ENCODE measurements at regions not wholly inside any gene's neighbourhood (a gene's known extent, or its start where the extent isn't known, plus 50 kb on each side); places are given as distances from the start of the nearest gene placed in this dataset.
"Not testable (repeated sequence)": the region's sequence is repeated elsewhere in the genome, so short reads cannot be mapped to it uniquely, and the experiment has no call there.

DNA sequence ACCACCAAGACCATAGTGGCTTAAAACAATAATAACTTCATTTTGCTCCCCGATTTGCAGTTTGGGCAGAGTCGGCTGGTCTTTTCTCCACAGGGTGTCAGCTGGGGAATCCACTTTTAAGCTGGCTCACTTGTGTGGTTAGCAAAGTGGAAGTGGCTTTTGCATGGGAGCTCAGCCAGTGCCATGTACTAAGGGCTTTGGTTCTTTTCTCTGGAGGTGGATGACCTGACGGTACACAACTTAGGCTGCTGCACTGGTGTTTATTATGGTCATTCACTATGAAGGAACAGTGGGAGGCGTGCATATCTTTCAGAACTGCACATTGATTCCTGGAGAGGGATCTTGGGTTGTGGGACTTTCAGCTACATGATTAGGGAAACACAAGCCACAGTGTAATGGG, 141.0 kb downstream of the OR2B2 start:
- no peak for DNase-seq

DNA sequence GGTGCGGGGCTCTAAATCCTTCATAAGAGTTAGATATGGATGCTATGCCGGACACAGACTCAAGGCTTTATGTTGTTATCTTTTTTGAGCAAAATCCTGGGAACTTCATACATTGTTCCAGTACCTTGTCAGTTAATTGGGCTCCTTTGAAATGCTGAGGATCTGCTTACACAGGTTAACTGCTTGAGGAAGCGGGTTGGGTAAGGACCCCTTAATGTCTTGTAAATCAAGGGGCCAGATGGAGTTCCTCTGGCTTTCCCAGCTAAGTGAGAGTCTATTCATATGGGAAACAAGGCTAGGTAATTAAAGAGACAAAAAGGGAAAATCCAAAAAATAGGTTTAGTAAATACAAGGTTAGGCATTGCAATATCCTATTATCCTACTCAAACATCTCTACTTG, 141.5 kb downstream of the OR2B2 start:
- no peak for DNase-seq

DNA sequence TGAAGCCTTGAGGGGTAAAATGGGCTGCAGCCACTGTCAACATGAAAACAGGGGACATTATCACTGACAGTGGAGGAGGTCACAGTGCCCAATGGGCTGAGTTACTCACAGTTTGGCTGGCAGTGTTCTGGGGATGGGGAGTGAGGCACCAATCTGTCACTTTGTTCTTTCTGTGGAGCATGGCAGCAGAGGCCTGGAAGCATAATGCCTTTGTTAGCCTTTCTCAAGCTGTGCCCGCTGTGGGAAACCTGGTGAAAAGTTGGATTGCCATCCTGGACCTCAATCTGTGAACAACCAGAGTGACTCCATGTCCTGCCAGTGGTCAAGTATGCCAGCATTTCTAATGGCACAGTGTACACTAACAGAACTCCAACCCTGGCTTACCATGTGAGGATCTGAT, 143.6 kb downstream of the OR2B2 start:
- no peak for DNase-seq

GRCh38 chr6:27767851-27768250, 144.3 kb downstream of the OR2B2 start:
- DNase-seq, result no peak

DNA sequence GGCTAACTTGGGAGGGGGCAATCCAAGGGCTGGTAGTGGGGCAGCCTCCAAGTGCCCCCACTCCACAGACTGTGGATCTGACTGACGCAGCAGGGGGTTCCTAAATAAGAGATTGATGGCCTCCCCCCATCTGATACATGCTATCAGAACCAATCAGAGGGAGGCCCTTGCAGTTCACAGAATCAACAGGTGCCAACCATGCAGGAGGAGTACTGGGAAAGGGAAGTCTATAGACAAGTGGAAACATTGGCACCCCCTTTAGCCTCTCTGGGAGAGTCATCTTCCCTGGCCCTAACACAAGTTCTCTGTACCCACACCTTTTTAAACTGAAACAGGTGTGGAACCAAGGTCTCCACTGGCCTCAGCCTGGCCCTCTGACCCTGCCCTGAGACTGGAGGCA, 145.8 kb downstream of the OR2B2 start:
- DNase-seq, result no peak

GRCh38 chr6:27765028-27765590, 147.1 kb downstream of the OR2B2 start:
- DNase-seq, result no peak

DNA sequence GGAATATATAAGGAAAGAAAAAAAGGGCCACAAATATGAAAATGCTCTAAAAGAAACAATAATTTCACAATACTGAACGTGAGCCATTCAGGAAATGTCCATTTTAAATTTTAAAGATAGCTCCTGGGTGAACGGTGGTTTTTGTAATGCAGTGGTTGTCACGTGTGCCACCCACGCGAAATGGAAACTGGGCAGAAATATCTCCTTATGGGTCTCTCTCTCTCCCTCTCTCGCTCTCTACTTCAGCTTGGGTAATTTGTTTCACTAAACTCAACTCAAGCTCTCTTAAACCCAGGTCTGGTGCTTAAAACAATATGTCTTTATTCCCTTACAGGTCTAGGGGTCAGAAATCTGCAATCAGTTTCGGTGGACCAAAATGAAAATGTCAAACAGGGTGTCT, 150.8 kb downstream of the OR2B2 start:
- DNase-seq, result no peak

- no peak for DNase-seq
Observed at GRCh38 chr6:27760464-27760863, 151.7 kb downstream of the OR2B2 start.

- no peak for DNase-seq
Observed at GRCh38 chr6:27759930-27760329, 152.3 kb downstream of the OR2B2 start.

GRCh38 chr6:27758491-27758890, 153.7 kb downstream of the OR2B2 start:
- no peak for DNase-seq

DNA sequence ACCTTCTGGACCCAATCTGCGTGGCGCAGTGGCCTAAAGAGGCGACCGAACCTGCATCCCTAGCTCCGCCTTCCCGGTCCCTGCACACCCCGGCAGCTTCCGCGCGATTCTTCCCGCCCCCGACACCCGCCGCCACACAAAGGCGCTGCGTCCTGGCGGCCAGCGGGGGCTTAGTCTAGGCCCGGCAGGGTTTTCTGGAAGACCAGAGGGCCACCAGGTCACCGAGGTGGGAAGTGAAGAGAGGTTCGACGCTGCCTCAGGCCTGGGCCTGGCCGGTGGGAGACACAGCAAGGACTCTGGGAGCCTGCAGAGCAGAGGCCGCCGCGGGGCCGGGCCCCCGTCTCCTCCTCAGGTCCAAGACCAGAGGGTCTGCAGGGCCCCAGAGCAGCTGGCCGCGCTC, 154.9 kb downstream of the OR2B2 start:
- DNase-seq, result no peak

DNA sequence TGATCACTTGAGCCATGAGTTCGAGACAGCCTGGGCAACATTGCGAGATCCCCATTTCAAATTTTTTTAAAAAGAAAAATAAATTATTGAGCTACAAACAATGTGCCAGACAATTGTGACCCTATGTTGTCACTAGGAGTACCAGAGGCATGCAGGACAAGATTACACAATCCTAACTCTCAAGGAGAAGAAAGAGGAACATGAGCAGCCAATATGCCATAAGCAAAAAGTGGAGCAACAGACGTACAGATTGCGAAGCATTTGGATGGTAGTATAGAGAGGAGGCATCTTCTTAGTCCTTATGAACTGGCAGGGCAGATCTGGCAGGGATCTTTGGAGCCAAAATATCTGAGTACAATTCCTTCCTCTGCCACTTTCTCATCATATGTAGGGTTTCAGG, 156.4 kb downstream of the OR2B2 start:
- DNase-seq, result no peak

- DNase-seq, result no peak
Observed at GRCh38 chr6:27754408-27754782, 157.8 kb downstream of the OR2B2 start.

- peak; percentile 89 for DNase-seq
Observed at GRCh38 chr6:27753668-27754407, 158.4 kb downstream of the OR2B2 start.

DNA sequence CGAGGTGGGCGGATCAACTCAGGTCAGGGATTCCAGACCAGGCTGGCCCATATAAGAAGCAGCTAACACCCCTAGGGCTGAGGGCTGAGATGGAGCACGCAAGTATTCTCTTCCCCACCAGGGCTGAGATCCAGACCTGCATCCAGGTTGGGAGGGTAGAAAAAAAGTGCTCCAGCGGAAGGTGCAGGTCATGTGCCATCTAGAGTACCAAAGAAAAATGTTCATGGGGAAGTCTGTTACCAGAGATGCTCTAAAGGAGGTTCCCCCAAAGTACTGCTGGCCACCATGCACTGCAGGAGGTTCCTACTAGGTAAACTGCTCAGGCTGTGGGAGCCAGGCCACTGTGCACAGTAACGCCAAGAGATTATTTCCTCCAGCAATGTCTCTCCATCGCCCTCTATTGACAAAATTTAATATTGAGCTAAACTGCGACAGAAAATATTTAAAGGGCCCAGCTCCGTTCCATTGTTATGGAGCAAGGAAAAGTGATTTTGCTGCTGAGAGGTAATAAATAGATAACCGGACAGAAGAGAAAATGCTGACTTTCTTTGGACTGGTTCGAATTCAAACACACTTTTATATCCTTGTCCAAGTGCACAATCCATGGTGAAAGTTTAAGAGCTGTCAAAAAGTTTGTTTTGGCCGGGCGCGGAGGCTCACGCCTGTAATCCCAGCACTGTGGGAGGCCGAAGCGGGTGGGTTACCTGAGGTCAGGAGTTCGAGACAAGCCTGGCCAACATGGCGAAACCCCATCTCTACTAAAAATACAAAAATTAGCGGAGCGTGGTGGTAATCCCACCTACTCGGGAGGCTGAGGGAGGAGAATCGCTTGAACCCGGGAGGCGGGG, 159.9 kb downstream of the OR2B2 start:
- peak; percentile 75 for DNase-seq

DNA sequence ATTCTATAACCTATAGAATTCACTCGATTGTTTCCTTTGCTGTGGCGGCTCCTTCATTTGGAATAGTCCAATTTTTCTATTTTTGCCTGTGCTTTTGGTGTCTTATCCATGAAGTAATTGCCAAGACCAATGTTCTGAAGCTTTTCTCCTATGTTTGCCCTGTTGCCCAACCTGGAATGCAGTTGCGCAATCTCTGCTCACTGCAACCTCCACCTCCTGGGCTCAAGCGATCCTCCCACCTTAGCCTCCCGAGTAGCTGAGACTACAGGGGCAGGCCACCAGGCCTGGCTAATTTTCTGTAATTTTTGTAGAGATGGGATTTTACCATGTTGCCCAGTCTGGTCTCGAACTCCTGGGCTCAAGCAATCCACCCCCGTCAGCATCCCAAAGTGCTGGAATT, 163.5 kb downstream of the OR2B2 start:
- no peak for DNase-seq

DNA sequence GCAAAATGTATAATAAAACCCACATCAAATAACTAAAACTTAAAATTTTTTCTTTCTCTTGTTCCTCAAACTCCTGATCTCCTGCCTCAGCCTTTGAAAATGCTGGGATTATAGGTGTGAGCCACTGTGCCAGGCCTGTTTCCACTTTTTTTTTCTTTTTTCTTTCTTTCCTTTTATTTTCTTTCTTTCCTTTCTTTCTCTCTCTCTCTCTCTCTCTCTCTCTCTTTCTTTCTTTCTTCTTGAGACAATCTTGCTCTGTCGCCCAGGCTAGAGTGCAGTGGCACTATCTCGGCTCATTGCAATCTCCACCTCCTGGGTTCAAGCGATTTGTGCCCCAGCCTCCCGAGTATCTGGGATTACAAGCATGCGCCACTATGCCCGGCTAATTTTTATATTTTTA, 164.6 kb downstream of the OR2B2 start:
- DNase-seq, result no peak

DNA sequence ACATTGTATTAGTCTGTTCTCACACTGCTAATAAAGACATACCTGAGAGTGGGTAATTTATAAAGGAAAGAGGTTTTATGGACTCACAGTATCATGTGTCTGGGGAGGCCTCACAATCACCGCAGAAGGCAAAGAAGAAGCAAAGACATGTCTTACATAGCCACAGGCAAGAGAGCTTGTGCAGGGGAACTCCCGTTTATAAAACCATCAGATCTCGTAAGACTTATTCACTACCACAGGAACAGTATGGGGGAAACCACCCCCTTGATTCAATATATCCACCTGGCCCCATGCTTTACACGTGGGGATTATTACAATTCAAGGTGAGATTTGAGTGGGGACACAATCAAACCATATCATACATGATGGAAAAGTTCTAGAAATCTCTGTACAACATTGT, 165.3 kb downstream of the OR2B2 start:
- DNase-seq, result not testable (repeated sequence)

GRCh38 chr6:27743787-27744186, 168.4 kb downstream of the OR2B2 start:
- DNase-seq, result no peak

GRCh38 chr6:27742833-27743573, 169.2 kb downstream of the OR2B2 start:
- no peak for DNase-seq

DNA sequence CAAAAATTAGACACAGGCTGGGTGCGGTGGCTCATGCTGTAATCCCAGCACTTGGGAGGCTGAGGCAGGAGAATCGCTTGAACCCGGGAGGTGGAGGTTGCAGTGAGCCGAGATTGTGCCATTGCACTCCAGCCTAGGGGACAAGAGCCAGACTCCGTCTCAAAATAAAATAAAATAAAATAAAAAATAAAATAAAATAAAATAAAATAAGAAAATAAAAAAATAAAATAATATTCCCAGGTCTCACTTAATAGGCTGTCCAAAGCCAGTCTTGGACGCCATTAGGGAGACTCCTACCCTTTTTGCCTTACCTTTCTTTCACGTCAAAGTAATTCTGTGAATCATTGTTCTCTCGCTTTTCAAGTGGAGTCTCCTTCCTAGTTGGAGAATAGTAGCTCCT, 172.3 kb downstream of the OR2B2 start:
- not testable (repeated sequence) for DNase-seq

GRCh38 chr6:27736686-27737085, 175.5 kb downstream of the OR2B2 start:
- DNase-seq, result no peak

- no peak for DNase-seq
Observed at GRCh38 chr6:27728442-27728841, 183.8 kb downstream of the OR2B2 start.
